Suprapubic skin (tissue), 4 donors: ENCODE measurements at regions not wholly inside any gene's neighbourhood (a gene's known extent, or its start where the extent isn't known, plus 50 kb on each side); places are given as distances from the start of the nearest gene placed in this dataset.

ENCODE experiments used
- POLR2A ChIP-seq, 2 donors: fragments of 450-650 bp; IDR thresholded peaks; one replicate each; pipeline ENCODE4 v1.6.1; 2017; ENCODE audit warnings: antibody characterized with exemption in 2 of 2, mild to moderate bottlenecking in 2 of 2, moderate library complexity in 2 of 2
- POLR2AphosphoS5 ChIP-seq, 3 donors: sonication (generic); formaldehyde crosslinking; IDR thresholded peaks; one replicate each; pipeline ENCODE4 v1.6.1; 2017; ENCODE audit warnings: antibody characterized with exemption in 3 of 3
- TF ChIP-seq, protein P1 (sequence below), 2 donors: fragments of 200-600 bp in 1 of 2; fragments of 450-650 bp in 1 of 2; sonication (generic) in 1 of 2; IDR thresholded peaks; one replicate each; pipeline ENCODE4 v1.5.1; 2016 to 2019; ENCODE audit warnings: antibody characterized with exemption in 2 of 2, mild to moderate bottlenecking in 1 of 2, moderate library complexity in 1 of 2

DNA sequence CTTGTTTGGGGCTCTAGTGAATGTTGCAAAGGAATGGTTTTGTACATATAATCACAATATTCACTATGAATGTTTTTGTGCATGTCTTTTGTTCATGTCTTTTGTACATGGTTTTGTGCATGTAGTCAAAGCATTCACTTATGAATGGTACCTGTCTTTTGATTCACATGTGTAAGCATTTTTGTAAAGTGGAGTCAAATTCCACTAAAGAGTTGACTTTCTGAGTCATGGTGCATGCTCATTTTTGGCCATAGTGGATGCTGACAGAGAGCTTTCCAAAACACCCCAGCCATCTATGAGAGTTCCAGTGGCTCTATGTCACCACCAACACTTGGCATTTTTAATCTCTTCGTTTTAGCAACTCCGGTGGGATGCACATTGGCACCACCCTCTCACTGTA is 1185.9 kb upstream of the TMEM132C start:
- TF ChIP-seq, protein P1, sequence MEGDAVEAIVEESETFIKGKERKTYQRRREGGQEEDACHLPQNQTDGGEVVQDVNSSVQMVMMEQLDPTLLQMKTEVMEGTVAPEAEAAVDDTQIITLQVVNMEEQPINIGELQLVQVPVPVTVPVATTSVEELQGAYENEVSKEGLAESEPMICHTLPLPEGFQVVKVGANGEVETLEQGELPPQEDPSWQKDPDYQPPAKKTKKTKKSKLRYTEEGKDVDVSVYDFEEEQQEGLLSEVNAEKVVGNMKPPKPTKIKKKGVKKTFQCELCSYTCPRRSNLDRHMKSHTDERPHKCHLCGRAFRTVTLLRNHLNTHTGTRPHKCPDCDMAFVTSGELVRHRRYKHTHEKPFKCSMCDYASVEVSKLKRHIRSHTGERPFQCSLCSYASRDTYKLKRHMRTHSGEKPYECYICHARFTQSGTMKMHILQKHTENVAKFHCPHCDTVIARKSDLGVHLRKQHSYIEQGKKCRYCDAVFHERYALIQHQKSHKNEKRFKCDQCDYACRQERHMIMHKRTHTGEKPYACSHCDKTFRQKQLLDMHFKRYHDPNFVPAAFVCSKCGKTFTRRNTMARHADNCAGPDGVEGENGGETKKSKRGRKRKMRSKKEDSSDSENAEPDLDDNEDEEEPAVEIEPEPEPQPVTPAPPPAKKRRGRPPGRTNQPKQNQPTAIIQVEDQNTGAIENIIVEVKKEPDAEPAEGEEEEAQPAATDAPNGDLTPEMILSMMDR (IDR thresholded peaks at IDR 0.05), result no peak
- TF ChIP-seq POLR2A (IDR thresholded peaks at IDR 0.05) (no peak), POLR2AphosphoS5 (IDR thresholded peaks at IDR 0.05) (no peak)
